ENCODE measurements at regions not wholly inside any gene's neighbourhood (a gene's known extent, or its start where the extent isn't known, plus 50 kb on each side); places are given as distances from the start of the nearest gene placed in this dataset.

GRCh38 chr5:4949108-4949507 lies 191.0 kb upstream of the ADAMTS16 start:
- DNase-seq (no peak), ATAC-seq (ENCODE audit: low read depth) (no peak)
- H3K4me2 ChIP-seq (replicated peaks; ENCODE audit: low read depth, low read length, poor library complexity, severe bottlenecking) = no peak overlapping the region
- intact Hi-C loops (cut with micrococcal nuclease) = no loop called here
- Mint-ChIP-seq H3K4me1 (no peaks in the 10 kb centered on the region), H3K27me3 (no peaks in the 10 kb centered on the region), H3K4me3 (no peak overlapping the region), H3K9me3 (ENCODE audit: insufficient read depth) (no peaks in the 10 kb centered on the region), H3K27ac (no peak overlapping the region)
- H4K20me1 ChIP-seq (ENCODE audit: control insufficient read depth, insufficient read depth, low read length, poor library complexity, severe bottlenecking) = no peaks in the 10 kb centered on the region
- no peak overlapping the region for H3K27ac ChIP-seq (ENCODE audit: low read length in 2 of 2)
- H3K4me1 ChIP-seq (ENCODE audit: control insufficient read depth in 2 of 2, insufficient read depth in 2 of 2, low read length in 2 of 2) = no peaks in the 10 kb centered on the region
- WGBS (ENCODE audit: insufficient coverage) = 73% methylated on average over 6 of the region's 6 CpGs
- no peaks in the 10 kb centered on the region for H3K27me3 ChIP-seq (replicated peaks in 1 of 4; ENCODE audit: control extremely low read depth in 1 of 4, control insufficient read depth in 3 of 4, insufficient read depth in 4 of 4, low read length in 3 of 4)
- CTCF ChIA-PET = no interaction called here
- no peaks in the 10 kb centered on the region for H3K79me2 ChIP-seq (ENCODE audit: control insufficient read depth, insufficient read depth, low read length)
- H3K9me3 ChIP-seq (ENCODE audit: control extremely low read depth in 1 of 3, control insufficient read depth in 2 of 3, insufficient read depth in 1 of 3, low read length in 2 of 3) = peaks cover 0 to 6% (median 0%) of the 10 kb centered on the region in 3 donors
- no peak overlapping the region for H3K9ac ChIP-seq (ENCODE audit: low read length)
- no peak overlapping the region for H3K4me3 ChIP-seq (ENCODE audit: control extremely low read depth in 1 of 5, extremely low read depth in 1 of 5, insufficient read depth in 1 of 5, low read depth in 2 of 5, low read length in 4 of 5)
- TF ChIP-seq EZH2 (IDR thresholded peaks at IDR 0.05; ENCODE audit: borderline replicate concordance, insufficient read depth, low read depth, low read length, poor library complexity, severe bottlenecking) (no peak), CTCF (IDR thresholded peaks at IDR 0.05) (no peak)
- H3K36me3 ChIP-seq (replicated peaks in 1 of 2; ENCODE audit: control extremely low read depth in 1 of 2, control insufficient read depth in 1 of 2, extremely low read depth in 1 of 2, insufficient read depth in 2 of 2, low read length in 1 of 2) = no peaks in the 10 kb centered on the region
- POLR2A ChIA-PET = no interaction called here
- H2AFZ ChIP-seq (ENCODE audit: insufficient read depth, low read depth, low read length, poor library complexity, severe bottlenecking) = no peak overlapping the region

GRCh38 chr5:4953576-4953975 lies 186.6 kb upstream of the ADAMTS16 start:
- DNase-seq (no peak), ATAC-seq (ENCODE audit: low read depth) (no peak)
- CTCF ChIA-PET = no interaction called here
- Histone ChIP-seq H3K79me2 (ENCODE audit: control insufficient read depth, insufficient read depth, low read length) (no peaks in the 10 kb centered on the region), H3K4me1 (ENCODE audit: control insufficient read depth in 2 of 2, insufficient read depth in 2 of 2, low read length in 2 of 2) (no peaks in the 10 kb centered on the region), H3K36me3 (replicated peaks in 1 of 2; ENCODE audit: control extremely low read depth in 1 of 2, control insufficient read depth in 1 of 2, extremely low read depth in 1 of 2, insufficient read depth in 2 of 2, low read length in 1 of 2) (no peaks in the 10 kb centered on the region), H3K9ac (ENCODE audit: low read length) (no peak overlapping the region), H3K9me3 (ENCODE audit: control extremely low read depth in 1 of 3, control insufficient read depth in 2 of 3, insufficient read depth in 1 of 3, low read length in 2 of 3) (peaks cover 0 to 5% (median 0%) of the 10 kb centered on the region in 3 donors), H3K4me3 (ENCODE audit: control extremely low read depth in 1 of 5, extremely low read depth in 1 of 5, insufficient read depth in 1 of 5, low read depth in 2 of 5, low read length in 4 of 5) (no peak overlapping the region), H2AFZ (ENCODE audit: insufficient read depth, low read depth, low read length, poor library complexity, severe bottlenecking) (no peak overlapping the region), H3K27ac (ENCODE audit: low read length in 2 of 2) (no peak overlapping the region), H3K27me3 (replicated peaks in 1 of 4; ENCODE audit: control extremely low read depth in 1 of 4, control insufficient read depth in 3 of 4, insufficient read depth in 4 of 4, low read length in 3 of 4) (no peaks in the 10 kb centered on the region), H4K20me1 (ENCODE audit: control insufficient read depth, insufficient read depth, low read length, poor library complexity, severe bottlenecking) (no peaks in the 10 kb centered on the region), H3K4me2 (replicated peaks; ENCODE audit: low read depth, low read length, poor library complexity, severe bottlenecking) (no peak overlapping the region)
- Mint-ChIP-seq H3K4me3 (no peak overlapping the region), H3K9me3 (ENCODE audit: insufficient read depth) (no peaks in the 10 kb centered on the region), H3K27ac (no peak overlapping the region), H3K27me3 (no peaks in the 10 kb centered on the region), H3K4me1 (no peaks in the 10 kb centered on the region)
- TF ChIP-seq CTCF (IDR thresholded peaks at IDR 0.05) (no peak), EZH2 (IDR thresholded peaks at IDR 0.05; ENCODE audit: borderline replicate concordance, insufficient read depth, low read depth, low read length, poor library complexity, severe bottlenecking) (no peak)
- intact Hi-C loops (cut with micrococcal nuclease) = no loop called here
- POLR2A ChIA-PET = no interaction called here
- WGBS (ENCODE audit: insufficient coverage) = no CpG with 5 or more reads among the region's 4 CpGs
